Osteoblast (primary cell): ENCODE measurements at regions not wholly inside any gene's neighbourhood (a gene's known extent, or its start where the extent isn't known, plus 50 kb on each side); places are given as distances from the start of the nearest gene placed in this dataset.

Source experiments
- DNase-seq: peaks from one replicate; pipeline ENCODE4 v3.0.0; 2011; ENCODE audit warnings: low spot score, mixed read lengths; ENCODE audit not compliant: insufficient read length; ENCODE audit errors: missing footprints
- H2AFZ ChIP-seq: 2 replicates; pipeline ENCODE4 v1.6.0; 2011; ENCODE audit warnings: mild to moderate bottlenecking, low read length
- H3K27ac ChIP-seq: 2 replicates; pipeline ENCODE4 v1.5.1; 2011; ENCODE audit warnings: mild to moderate bottlenecking, low read depth, low read length, moderate library complexity
- H3K27me3 ChIP-seq: 2 replicates; pipeline ENCODE4 v1.6.0; 2012; ENCODE audit warnings: mild to moderate bottlenecking, control low read depth, inconsistent platforms, low read length, moderate library complexity; ENCODE audit not compliant: insufficient read depth
- H3K36me3 ChIP-seq: 2 replicates; pipeline ENCODE4 v1.5.1; 2011; ENCODE audit warnings: mild to moderate bottlenecking, low read length, control low read depth, moderate library complexity; ENCODE audit not compliant: insufficient read depth
- H3K4me1 ChIP-seq: 2 replicates; pipeline ENCODE4 v1.5.1; 2011; ENCODE audit warnings: mild to moderate bottlenecking, low read length, control low read depth, moderate library complexity; ENCODE audit not compliant: insufficient read depth
- H3K4me2 ChIP-seq: 2 replicates; pipeline ENCODE4 v1.6.0; 2011; ENCODE audit warnings: mild to moderate bottlenecking, low read length; ENCODE audit not compliant: insufficient read depth
- H3K4me3 ChIP-seq: fragments of 200-600 bp; sonication (generic); 3 replicates; pipeline ENCODE4 v1.5.1; 2012; ENCODE audit warnings: mild to moderate bottlenecking, low read length, inconsistent platforms; ENCODE audit not compliant: insufficient read depth
- H3K79me2 ChIP-seq: 2 replicates; pipeline ENCODE4 v1.6.0; 2012; ENCODE audit warnings: mild to moderate bottlenecking, low read length, control low read depth, inconsistent platforms; ENCODE audit not compliant: insufficient read depth
- H3K9me3 ChIP-seq: 2 replicates; pipeline ENCODE4 v1.5.1; 2011; ENCODE audit warnings: low read depth, low read length, control low read depth
- H4K20me1 ChIP-seq: 2 replicates; pipeline ENCODE4 v1.6.0; 2012; ENCODE audit warnings: mild to moderate bottlenecking, low read length, control low read depth; ENCODE audit not compliant: insufficient read depth
- CTCF ChIP-seq: IDR thresholded peaks from 2 replicates; pipeline ENCODE4 v1.5.1; 2011; ENCODE audit warnings: mild to moderate bottlenecking, low read depth, low read length, moderate library complexity; ENCODE audit errors: extremely low read depth

GRCh38 chr20:9971746-9972145 lies 63.0 kb upstream of the ANKEF1 start:
- no peak for DNase-seq
- H3K4me1 ChIP-seq, result no peaks in the 10 kb centered on the region
- TF ChIP-seq CTCF, result no peak
- no peak overlapping the region for H2AFZ ChIP-seq
- no peak overlapping the region for H3K27ac ChIP-seq
- no peak overlapping the region for H3K4me3 ChIP-seq
- no peaks in the 10 kb centered on the region for H3K9me3 ChIP-seq
- H3K4me2 ChIP-seq, result no peak overlapping the region
- no peaks in the 10 kb centered on the region for H3K79me2 ChIP-seq
- peaks cover 23% of the 10 kb centered on the region for H3K27me3 ChIP-seq
- no peaks in the 10 kb centered on the region for H4K20me1 ChIP-seq
- H3K36me3 ChIP-seq, result no peaks in the 10 kb centered on the region

- Histone ChIP-seq H3K36me3 (no peaks in the 10 kb centered on the region), H4K20me1 (no peaks in the 10 kb centered on the region), H2AFZ (no peak overlapping the region), H3K4me3 (no peak overlapping the region), H3K27ac (no peak overlapping the region), H3K9me3 (no peaks in the 10 kb centered on the region), H3K4me2 (no peak overlapping the region), H3K79me2 (no peaks in the 10 kb centered on the region), H3K27me3 (peaks cover 12% of the 10 kb centered on the region), H3K4me1 (no peaks in the 10 kb centered on the region)
- no peak for TF ChIP-seq CTCF
- no peak for DNase-seq
These were observed 65.2 kb upstream of the ANKEF1 start for GRCh38 chr20:9969626-9970025.

GRCh38 chr20:9968015-9968414 lies 66.8 kb upstream of the ANKEF1 start:
- DNase-seq, result peak; percentile 14
- Histone ChIP-seq H4K20me1 (no peaks in the 10 kb centered on the region), H3K27me3 (peaks cover 12% of the 10 kb centered on the region), H2AFZ (no peak overlapping the region), H3K27ac (no peak overlapping the region), H3K79me2 (no peaks in the 10 kb centered on the region), H3K36me3 (no peaks in the 10 kb centered on the region), H3K9me3 (no peaks in the 10 kb centered on the region), H3K4me1 (no peaks in the 10 kb centered on the region), H3K4me2 (no peak overlapping the region), H3K4me3 (no peak overlapping the region)
- no peak for TF ChIP-seq CTCF

GRCh38 chr20:9966966-9967365 lies 67.8 kb upstream of the ANKEF1 start:
- no peak overlapping the region for H2AFZ ChIP-seq

More at GRCh38 chr20:9966966-9967365, 67.8 kb upstream of the ANKEF1 start:
- H3K27ac ChIP-seq, result no peak overlapping the region
- no peaks in the 10 kb centered on the region for H3K9me3 ChIP-seq
- H3K4me3 ChIP-seq, result no peak overlapping the region
- H3K4me1 ChIP-seq, result no peaks in the 10 kb centered on the region
- no peaks in the 10 kb centered on the region for H4K20me1 ChIP-seq
- peaks cover 12% of the 10 kb centered on the region for H3K27me3 ChIP-seq
- H3K36me3 ChIP-seq, result no peaks in the 10 kb centered on the region
- peak; percentile 61 for DNase-seq
- TF ChIP-seq CTCF, result peak; percentile 41
- H3K4me2 ChIP-seq, result no peak overlapping the region
- no peaks in the 10 kb centered on the region for H3K79me2 ChIP-seq
